ENCODE measurements at regions not wholly inside any gene's neighbourhood (a gene's known extent, or its start where the extent isn't known, plus 50 kb on each side); places are given as distances from the start of the nearest gene placed in this dataset.

- DNase-seq (ENCODE audit: low read depth in 4 of 4, low spot score in 2 of 4), result no peak
Observed at GRCh38 chr11:104830508-104830907, 67.8 kb downstream of the CASP12 start.

DNA sequence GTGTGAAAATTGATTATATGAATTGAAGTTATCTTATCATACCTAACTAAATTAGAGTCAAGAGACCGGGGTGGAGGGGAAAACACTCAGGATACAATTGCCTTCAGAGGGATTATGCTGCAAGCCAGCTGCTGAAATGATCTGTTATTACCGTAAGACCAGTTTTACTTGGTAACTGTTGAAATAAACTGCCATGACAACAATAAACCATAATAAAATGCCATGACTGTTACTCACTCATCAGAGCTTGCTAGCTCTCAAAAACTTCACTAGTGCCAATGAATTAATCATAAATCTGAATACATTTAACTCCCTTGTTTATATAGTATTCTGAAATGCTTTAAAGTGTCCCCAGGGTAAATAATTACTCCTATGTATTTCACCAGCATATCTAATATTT, 68.2 kb downstream of the CASP12 start:
- DNase-seq (ENCODE audit: low read depth in 4 of 4, low spot score in 2 of 4), result no peak

GRCh38 chr11:104826772-104827171, 71.5 kb downstream of the CASP12 start:
- DNase-seq (ENCODE audit: low read depth in 4 of 4, low spot score in 2 of 4), result no peak

DNA sequence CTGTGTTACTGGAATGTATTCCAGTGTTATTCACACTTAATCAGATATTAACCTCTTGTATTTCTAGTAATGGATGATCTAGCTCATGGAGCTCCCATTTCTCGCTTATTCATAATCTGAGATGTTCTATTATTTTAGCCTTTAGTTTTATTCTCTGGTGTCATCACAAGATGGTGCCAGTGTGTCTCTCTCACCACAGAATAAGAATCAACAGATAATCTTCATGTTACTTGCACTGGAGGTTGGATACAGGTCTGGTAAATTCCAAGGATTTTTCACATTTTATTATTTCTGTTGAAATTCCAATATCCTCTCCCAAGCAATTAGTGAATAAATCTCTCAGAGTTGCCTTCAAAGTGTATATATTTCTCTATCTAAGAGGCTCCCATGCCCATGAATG, 74.6 kb downstream of the CASP12 start:
- no peak for DNase-seq (ENCODE audit: low read depth in 4 of 4, low spot score in 2 of 4)

- DNase-seq (ENCODE audit: low read depth in 4 of 4, low spot score in 2 of 4), result no peak
Observed at GRCh38 chr11:104820431-104820830, 77.8 kb downstream of the CASP12 start.

- no peak for DNase-seq (ENCODE audit: low read depth in 4 of 4, low spot score in 2 of 4)
Observed at GRCh38 chr11:104819603-104820002, 78.7 kb downstream of the CASP12 start.

DNA sequence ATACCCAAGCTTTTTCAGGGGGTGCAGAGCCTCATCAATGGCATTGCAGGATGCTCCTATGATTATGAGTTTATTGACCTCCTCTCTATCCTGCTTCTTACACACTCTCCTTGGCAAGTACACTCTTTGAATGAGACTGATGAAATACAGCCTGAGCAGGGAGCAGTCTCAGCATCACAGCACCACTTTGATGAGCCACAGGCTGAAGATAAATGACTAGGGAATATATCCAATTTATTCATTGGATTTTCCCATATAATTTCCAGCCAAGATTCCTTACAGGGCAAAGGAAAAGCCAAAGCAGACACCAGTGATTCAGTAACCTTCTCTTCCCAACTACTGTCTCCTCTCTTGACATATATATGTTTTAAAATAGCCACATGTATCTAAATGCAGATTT, 79.2 kb downstream of the CASP12 start:
- no peak for DNase-seq (ENCODE audit: low read depth in 4 of 4, low spot score in 2 of 4)

GRCh38 chr11:104817973-104818372, 80.3 kb downstream of the CASP12 start:
- no peak for DNase-seq (ENCODE audit: low read depth in 4 of 4, low spot score in 2 of 4)

GRCh38 chr11:104813532-104813931, 84.7 kb downstream of the CASP12 start:
- DNase-seq (ENCODE audit: low read depth in 4 of 4, low spot score in 2 of 4), result no peak

DNA sequence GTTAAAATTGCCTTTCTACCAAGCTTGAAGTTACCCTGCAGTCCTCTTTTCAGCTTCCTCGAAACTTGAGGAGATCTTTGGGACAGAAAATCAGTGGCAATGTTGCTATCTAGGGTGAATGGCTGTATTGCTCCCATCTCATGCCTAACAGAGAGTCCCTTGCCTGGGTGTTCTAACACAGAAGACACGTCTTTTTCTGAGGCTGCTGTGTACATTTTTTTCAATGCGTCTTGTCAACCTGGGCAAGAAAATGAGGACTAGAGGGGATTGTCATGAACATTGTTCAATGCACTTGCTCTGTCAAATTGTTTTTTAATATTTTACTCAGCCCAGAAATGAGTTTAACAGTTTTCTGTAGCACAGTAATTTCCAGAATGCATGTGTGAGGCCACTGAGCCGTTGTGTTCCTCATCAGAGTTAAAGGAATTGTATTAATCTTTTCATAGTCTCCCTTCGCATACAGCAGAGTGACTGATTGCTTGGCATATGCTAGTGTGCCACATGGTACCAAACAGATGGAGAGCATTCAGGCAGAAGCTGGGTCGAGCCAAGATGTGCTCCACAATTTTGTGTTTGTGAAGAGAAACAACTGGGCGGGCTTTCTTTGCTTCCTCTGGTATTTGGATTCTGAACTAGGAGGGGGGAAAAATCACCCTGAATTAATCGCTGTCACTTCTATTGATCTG, 86.0 kb downstream of the CASP12 start:
- DNase-seq (ENCODE audit: low read depth in 4 of 4, low spot score in 2 of 4), result no peak

DNA sequence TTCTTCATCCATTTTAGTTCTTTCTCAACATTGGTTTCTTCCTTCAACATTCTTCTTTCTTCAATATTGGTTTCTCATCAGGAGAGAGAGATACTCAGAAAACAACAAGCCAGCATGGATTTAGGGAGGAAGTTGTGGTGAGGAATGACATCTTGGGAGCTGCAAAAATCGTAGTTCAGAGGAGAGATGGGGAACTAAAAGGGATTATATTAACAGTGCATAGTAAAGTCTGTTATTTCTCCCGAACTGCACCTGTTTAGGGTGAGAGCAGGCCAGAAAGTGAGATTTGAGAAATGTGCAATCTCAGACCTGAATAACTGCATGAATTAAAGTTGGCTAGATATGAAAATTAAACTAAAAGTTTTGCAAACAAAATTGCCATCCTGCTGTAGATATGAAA, 94.5 kb downstream of the CASP12 start:
- DNase-seq (ENCODE audit: low read depth in 4 of 4, low spot score in 2 of 4), result no peak

- DNase-seq (ENCODE audit: low read depth in 4 of 4, low spot score in 2 of 4), result no peak
Observed at GRCh38 chr11:104799251-104799650, 99.0 kb downstream of the CASP12 start.

- DNase-seq (ENCODE audit: low read depth in 4 of 4, low spot score in 2 of 4), result no peak
Observed at GRCh38 chr11:104798789-104799188, 99.5 kb downstream of the CASP12 start.

GRCh38 chr11:104796301-104796700, 102.0 kb downstream of the CASP12 start:
- DNase-seq (ENCODE audit: low read depth in 4 of 4, low spot score in 2 of 4), result no peak

DNA sequence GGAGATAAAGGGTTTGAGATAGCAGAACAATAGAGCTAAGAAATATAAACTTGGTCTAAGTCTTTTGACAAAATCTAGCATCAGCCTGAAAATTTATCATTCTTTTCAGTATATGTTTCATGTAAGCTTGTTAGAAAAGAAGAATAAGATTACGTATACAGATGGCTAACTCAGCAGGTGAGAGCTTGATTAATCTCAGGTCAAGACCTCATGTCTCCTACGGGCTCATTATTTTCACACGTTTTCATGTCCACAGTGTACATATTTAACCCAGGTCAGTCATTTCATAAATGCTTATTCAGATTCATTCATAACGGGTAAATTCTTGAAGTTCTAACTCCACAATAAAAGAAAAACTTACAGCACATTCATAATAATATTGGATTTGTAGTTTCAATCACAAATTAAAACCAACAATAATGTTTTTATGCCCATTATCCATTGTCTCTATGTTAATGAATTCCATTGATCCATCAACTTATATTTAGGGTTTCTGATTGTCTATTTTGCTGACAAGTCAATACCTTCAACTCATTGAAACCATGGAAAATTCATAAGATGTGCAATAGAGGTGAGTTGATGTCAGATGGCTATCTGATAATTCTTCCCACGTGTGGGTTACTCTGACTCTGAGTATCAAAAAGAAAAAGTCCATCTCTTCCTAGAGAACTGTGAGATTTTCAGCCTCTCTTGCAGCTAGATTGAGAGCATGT, 102.6 kb downstream of the CASP12 start:
- DNase-seq (ENCODE audit: low read depth in 4 of 4, low spot score in 2 of 4), result no peak

DNA sequence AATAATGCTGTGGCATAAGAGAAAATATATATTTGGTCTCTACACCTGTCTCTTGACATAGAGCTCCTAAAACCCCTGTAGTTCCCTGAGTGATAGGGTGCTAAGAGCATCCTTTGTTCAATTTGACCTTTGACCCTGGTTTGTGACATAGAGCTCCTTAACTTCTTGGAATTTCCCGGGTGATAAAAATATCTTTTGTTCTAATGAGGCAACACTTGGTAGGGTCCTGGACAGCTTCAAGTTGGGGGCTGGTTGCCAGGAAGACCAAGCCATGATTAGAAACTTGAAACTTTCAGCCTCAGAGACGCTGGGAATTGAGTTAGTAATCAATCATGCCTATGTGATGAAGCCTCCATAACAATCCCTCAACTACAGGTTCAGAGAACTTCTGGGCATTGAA, 105.4 kb downstream of the CASP12 start:
- no peak for DNase-seq (ENCODE audit: low read depth in 4 of 4, low spot score in 2 of 4)

DNA sequence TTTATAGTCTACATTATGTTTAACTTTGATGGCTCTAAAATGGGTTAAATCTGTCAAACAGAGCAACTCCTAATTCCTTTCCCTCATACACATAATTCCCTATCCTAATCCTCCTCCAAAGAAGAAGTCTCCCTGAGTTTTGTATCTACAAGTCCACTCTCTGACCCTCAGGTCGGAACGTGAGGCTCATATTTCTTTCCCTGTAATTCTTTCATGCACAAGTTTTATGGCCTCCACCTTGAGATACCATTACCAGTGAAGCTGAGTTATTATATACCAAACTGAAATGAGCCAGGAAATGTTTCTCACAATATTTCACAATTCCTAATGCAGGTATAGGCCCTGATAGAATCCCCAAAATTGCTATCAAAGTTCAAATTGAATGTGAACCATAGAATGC, 106.4 kb downstream of the CASP12 start:
- DNase-seq (ENCODE audit: low read depth in 4 of 4, low spot score in 2 of 4), result no peak

GRCh38 chr11:104784684-104785460, 113.4 kb downstream of the CASP12 start:
- DNase-seq (ENCODE audit: low read depth in 4 of 4, low spot score in 2 of 4), result no peak

GRCh38 chr11:104783241-104783640, 115.0 kb downstream of the CASP12 start:
- no peak for DNase-seq (ENCODE audit: low read depth in 4 of 4, low spot score in 2 of 4)

DNA sequence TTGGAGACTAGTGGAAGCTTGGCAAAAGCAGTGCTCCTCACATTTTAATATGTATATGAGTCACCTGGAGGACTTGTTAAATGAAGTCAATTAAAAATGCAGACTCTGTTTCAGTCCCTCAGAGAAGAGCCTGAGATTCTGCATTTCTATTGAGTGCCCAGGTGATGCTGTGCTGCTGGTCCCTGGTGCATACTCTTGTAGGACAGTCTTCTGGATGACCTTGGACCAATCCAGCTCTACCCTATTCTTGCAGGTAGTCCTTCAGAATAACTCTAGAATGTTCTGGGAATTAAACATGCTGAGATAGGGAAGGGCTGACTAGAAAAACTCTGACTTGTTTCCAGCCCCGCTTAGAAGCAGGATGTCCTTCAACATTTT, 115.9 kb downstream of the CASP12 start:
- DNase-seq (ENCODE audit: low read depth in 4 of 4, low spot score in 2 of 4), result no peak

GRCh38 chr11:104781719-104782376, 116.4 kb downstream of the CASP12 start:
- no peak for DNase-seq (ENCODE audit: low read depth in 4 of 4, low spot score in 2 of 4)

Data from left renal cortex interstitium (tissue), 4 donors.